ENCODE measurements at regions not wholly inside any gene's neighbourhood (a gene's known extent, or its start where the extent isn't known, plus 50 kb on each side); places are given as distances from the start of the nearest gene placed in this dataset.

GRCh38 chr14:65901595-65901994, 489.1 kb downstream of the FUT8 start (continued):
- TF ChIP-seq ETS1 (IDR thresholded peaks at IDR 0.05), result no peak
- no peak for TF ChIP-seq CREB1 (CRISPR knock-in tag; IDR thresholded peaks at IDR 0.05; ENCODE audit: low read depth)
- TF ChIP-seq, protein P1, sequence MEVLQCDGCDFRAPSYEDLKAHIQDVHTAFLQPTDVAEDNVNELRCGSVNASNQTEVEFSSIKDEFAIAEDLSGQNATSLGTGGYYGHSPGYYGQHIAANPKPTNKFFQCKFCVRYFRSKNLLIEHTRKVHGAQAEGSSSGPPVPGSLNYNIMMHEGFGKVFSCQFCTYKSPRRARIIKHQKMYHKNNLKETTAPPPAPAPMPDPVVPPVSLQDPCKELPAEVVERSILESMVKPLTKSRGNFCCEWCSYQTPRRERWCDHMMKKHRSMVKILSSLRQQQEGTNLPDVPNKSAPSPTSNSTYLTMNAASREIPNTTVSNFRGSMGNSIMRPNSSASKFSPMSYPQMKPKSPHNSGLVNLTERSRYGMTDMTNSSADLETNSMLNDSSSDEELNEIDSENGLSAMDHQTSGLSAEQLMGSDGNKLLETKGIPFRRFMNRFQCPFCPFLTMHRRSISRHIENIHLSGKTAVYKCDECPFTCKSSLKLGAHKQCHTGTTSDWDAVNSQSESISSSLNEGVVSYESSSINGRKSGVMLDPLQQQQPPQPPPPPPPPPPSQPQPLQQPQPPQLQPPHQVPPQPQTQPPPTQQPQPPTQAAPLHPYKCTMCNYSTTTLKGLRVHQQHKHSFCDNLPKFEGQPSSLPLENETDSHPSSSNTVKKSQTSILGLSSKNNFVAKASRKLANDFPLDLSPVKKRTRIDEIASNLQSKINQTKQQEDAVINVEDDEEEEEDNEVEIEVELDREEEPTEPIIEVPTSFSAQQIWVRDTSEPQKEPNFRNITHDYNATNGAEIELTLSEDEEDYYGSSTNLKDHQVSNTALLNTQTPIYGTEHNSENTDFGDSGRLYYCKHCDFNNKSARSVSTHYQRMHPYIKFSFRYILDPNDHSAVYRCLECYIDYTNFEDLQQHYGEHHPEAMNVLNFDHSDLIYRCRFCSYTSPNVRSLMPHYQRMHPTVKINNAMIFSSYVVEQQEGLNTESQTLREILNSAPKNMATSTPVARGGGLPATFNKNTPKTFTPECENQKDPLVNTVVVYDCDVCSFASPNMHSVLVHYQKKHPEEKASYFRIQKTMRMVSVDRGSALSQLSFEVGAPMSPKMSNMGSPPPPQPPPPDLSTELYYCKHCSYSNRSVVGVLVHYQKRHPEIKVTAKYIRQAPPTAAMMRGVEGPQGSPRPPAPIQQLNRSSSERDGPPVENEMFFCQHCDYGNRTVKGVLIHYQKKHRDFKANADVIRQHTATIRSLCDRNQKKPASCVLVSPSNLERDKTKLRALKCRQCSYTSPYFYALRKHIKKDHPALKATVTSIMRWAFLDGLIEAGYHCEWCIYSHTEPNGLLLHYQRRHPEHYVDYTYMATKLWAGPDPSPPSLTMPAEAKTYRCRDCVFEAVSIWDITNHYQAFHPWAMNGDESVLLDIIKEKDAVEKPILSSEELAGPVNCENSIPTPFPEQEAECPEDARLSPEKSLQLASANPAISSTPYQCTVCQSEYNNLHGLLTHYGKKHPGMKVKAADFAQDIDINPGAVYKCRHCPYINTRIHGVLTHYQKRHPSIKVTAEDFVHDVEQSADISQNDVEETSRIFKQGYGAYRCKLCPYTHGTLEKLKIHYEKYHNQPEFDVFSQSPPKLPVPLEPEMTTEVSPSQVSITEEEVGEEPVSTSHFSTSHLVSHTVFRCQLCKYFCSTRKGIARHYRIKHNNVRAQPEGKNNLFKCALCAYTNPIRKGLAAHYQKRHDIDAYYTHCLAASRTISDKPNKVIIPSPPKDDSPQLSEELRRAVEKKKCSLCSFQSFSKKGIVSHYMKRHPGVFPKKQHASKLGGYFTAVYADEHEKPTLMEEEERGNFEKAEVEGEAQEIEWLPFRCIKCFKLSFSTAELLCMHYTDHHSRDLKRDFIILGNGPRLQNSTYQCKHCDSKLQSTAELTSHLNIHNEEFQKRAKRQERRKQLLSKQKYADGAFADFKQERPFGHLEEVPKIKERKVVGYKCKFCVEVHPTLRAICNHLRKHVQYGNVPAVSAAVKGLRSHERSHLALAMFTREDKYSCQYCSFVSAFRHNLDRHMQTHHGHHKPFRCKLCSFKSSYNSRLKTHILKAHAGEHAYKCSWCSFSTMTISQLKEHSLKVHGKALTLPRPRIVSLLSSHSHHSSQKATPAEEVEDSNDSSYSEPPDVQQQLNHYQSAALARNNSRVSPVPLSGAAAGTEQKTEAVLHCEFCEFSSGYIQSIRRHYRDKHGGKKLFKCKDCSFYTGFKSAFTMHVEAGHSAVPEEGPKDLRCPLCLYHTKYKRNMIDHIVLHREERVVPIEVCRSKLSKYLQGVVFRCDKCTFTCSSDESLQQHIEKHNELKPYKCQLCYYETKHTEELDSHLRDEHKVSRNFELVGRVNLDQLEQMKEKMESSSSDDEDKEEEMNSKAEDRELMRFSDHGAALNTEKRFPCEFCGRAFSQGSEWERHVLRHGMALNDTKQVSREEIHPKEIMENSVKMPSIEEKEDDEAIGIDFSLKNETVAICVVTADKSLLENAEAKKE (CRISPR knock-in tag; IDR thresholded peaks at IDR 0.05), result no peak
- no peak for TF ChIP-seq NANOG (IDR thresholded peaks at IDR 0.05; ENCODE audit: borderline replicate concordance)
- TF ChIP-seq STAT1 (IDR thresholded peaks at IDR 0.05; ENCODE audit: unreplicated experiment), result no peak
- no peak for TF ChIP-seq JUNB (IDR thresholded peaks at IDR 0.05; ENCODE audit: unreplicated experiment)
- TF ChIP-seq POLR2AphosphoS5 (IDR thresholded peaks at IDR 0.05; ENCODE audit: low read depth), result no peak

DNA sequence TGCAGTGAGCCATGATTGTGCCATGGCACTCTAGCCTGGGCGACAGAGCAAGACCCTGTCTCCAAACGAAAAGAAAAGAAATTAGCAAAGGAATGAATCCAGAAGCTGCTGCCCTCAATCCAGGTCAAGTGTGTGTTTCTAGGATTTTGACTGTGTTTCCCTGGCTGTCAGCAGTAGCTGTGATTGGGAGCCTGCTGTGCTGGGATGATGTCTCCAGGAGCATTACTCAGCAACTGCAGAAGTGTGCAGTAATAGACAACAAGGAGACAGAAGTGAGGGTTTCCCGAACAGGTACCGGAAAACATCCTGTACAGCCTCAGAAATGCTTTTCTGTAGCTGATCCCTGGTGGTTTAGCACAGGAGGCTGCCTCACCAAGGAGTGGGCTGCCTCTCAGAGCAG, 492.5 kb downstream of the FUT8 start:
- H3K4me3 ChIP-seq, result no peak overlapping the region
- Mint-ChIP-seq H3K36me3 (ENCODE audit: low read depth) (peaks cover 12% of the 10 kb centered on the region), H3K4me3 (no peak overlapping the region), H3K27ac (no peak overlapping the region), H3K4me1 (peaks cover 5% of the 10 kb centered on the region; the same call in 2 of the 3 replicates), H3K9me3 (peaks cover 26% of the 10 kb centered on the region), H3K27me3 (ENCODE audit: insufficient read depth, low read depth, poor library complexity) (peaks cover 11% of the 10 kb centered on the region)
- H3K9me2 ChIP-seq (ENCODE audit: insufficient read depth), result peaks cover 4% of the 10 kb centered on the region; the same call in 1 of the 2 replicates
- no peaks in the 10 kb centered on the region for H3F3A ChIP-seq (replicated peaks; ENCODE audit: low read depth)
- no peaks in the 10 kb centered on the region for H4K20me1 ChIP-seq (replicated peaks; ENCODE audit: insufficient read depth)
- no peaks in the 10 kb centered on the region for H3K79me2 ChIP-seq (replicated peaks; ENCODE audit: insufficient read depth)
- no peak for ATAC-seq
- 0 out of 2 replicates have a peak, but pooled peaks cover 3% of the 10 kb centered on the region for H3K36me3 ChIP-seq (ENCODE audit: insufficient read depth)
- no peaks in the 10 kb centered on the region for H3K4me1 ChIP-seq (ENCODE audit: insufficient read depth)
- DNase-seq (ENCODE audit: low spot score), result no peak
- H3K4me2 ChIP-seq, result no peak overlapping the region
- H3K27ac ChIP-seq (ENCODE audit: low read depth), result no peak overlapping the region
- H3K27me3 ChIP-seq (ENCODE audit: insufficient read depth), result no peaks in the 10 kb centered on the region
- H2AFZ ChIP-seq, result no peak overlapping the region
- TF ChIP-seq POLR2AphosphoS5 (IDR thresholded peaks at IDR 0.05; ENCODE audit: low read depth) (no peak), EZH2 (IDR thresholded peaks at IDR 0.05; ENCODE audit: low read depth, unreplicated experiment) (no peak), ZNF331 (CRISPR knock-in tag; IDR thresholded peaks at IDR 0.05; ENCODE audit: low read depth) (no peak), ZNF114 (CRISPR knock-in tag; IDR thresholded peaks at IDR 0.05) (no peak), CREB1 (CRISPR knock-in tag; IDR thresholded peaks at IDR 0.05; ENCODE audit: low read depth) (no peak), ETS1 (IDR thresholded peaks at IDR 0.05) (no peak)
- TF ChIP-seq, protein P2, sequence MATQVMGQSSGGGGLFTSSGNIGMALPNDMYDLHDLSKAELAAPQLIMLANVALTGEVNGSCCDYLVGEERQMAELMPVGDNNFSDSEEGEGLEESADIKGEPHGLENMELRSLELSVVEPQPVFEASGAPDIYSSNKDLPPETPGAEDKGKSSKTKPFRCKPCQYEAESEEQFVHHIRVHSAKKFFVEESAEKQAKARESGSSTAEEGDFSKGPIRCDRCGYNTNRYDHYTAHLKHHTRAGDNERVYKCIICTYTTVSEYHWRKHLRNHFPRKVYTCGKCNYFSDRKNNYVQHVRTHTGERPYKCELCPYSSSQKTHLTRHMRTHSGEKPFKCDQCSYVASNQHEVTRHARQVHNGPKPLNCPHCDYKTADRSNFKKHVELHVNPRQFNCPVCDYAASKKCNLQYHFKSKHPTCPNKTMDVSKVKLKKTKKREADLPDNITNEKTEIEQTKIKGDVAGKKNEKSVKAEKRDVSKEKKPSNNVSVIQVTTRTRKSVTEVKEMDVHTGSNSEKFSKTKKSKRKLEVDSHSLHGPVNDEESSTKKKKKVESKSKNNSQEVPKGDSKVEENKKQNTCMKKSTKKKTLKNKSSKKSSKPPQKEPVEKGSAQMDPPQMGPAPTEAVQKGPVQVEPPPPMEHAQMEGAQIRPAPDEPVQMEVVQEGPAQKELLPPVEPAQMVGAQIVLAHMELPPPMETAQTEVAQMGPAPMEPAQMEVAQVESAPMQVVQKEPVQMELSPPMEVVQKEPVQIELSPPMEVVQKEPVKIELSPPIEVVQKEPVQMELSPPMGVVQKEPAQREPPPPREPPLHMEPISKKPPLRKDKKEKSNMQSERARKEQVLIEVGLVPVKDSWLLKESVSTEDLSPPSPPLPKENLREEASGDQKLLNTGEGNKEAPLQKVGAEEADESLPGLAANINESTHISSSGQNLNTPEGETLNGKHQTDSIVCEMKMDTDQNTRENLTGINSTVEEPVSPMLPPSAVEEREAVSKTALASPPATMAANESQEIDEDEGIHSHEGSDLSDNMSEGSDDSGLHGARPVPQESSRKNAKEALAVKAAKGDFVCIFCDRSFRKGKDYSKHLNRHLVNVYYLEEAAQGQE (IDR thresholded peaks at IDR 0.05; ENCODE audit: unreplicated experiment), result no peak
- TF ChIP-seq, protein P3, sequence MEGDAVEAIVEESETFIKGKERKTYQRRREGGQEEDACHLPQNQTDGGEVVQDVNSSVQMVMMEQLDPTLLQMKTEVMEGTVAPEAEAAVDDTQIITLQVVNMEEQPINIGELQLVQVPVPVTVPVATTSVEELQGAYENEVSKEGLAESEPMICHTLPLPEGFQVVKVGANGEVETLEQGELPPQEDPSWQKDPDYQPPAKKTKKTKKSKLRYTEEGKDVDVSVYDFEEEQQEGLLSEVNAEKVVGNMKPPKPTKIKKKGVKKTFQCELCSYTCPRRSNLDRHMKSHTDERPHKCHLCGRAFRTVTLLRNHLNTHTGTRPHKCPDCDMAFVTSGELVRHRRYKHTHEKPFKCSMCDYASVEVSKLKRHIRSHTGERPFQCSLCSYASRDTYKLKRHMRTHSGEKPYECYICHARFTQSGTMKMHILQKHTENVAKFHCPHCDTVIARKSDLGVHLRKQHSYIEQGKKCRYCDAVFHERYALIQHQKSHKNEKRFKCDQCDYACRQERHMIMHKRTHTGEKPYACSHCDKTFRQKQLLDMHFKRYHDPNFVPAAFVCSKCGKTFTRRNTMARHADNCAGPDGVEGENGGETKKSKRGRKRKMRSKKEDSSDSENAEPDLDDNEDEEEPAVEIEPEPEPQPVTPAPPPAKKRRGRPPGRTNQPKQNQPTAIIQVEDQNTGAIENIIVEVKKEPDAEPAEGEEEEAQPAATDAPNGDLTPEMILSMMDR (conservative IDR thresholded peaks at IDR 0.05; ENCODE audit: low read depth in 2 of 2), result no peak
